ENCODE measurements at regions not wholly inside any gene's neighbourhood (a gene's known extent, or its start where the extent isn't known, plus 50 kb on each side); places are given as distances from the start of the nearest gene placed in this dataset.

DNA sequence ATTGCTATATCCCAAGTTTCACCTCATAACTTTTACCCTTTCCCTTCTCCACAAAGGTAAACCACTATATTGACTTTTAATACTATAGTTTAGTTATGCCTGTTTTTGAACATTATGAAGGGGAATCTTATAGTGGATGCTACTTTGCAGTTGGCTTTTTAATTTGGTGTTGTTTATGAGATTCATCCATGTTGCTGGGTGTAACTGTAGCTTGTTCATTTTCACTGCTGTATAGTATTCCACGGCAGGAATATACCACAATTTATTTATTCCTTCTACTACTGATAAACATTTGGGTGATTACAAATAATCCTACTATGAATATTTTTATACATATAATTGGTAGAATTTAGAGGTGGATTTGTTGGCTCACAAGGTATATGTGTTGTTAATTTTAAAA, 88.4 kb upstream of the NALF2 start:
- TF ChIP-seq ZFX (IDR thresholded peaks at IDR 0.05) (no peak), POLR2A (IDR thresholded peaks at IDR 0.05; ENCODE audit: borderline replicate concordance, extremely low read depth, insufficient read depth, insufficient read length) (no peak), RAD21 (IDR thresholded peaks at IDR 0.05; ENCODE audit: low read depth) (no peak), EZH2 (IDR thresholded peaks at IDR 0.05) (no peak), FOSL1 (IDR thresholded peaks at IDR 0.05; ENCODE audit: low read depth) (no peak), JUND (IDR thresholded peaks at IDR 0.05) (no peak)
- TF ChIP-seq, protein P1, sequence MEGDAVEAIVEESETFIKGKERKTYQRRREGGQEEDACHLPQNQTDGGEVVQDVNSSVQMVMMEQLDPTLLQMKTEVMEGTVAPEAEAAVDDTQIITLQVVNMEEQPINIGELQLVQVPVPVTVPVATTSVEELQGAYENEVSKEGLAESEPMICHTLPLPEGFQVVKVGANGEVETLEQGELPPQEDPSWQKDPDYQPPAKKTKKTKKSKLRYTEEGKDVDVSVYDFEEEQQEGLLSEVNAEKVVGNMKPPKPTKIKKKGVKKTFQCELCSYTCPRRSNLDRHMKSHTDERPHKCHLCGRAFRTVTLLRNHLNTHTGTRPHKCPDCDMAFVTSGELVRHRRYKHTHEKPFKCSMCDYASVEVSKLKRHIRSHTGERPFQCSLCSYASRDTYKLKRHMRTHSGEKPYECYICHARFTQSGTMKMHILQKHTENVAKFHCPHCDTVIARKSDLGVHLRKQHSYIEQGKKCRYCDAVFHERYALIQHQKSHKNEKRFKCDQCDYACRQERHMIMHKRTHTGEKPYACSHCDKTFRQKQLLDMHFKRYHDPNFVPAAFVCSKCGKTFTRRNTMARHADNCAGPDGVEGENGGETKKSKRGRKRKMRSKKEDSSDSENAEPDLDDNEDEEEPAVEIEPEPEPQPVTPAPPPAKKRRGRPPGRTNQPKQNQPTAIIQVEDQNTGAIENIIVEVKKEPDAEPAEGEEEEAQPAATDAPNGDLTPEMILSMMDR (IDR thresholded peaks at IDR 0.05 in 2 of 3, conservative IDR thresholded peaks at IDR 0.05 in 1 of 3; ENCODE audit: borderline replicate concordance in 1 of 3, insufficient read depth in 1 of 3, low read depth in 2 of 3, low read length in 2 of 3), result no peak
